GM23248 (cell line): ENCODE measurements at regions not wholly inside any gene's neighbourhood (a gene's known extent, or its start where the extent isn't known, plus 50 kb on each side); places are given as distances from the start of the nearest gene placed in this dataset.
"Not testable (repeated sequence)": the region's sequence is repeated elsewhere in the genome, so short reads cannot be mapped to it uniquely, and the experiment has no call there.

Experiments used
- EZH2 ChIP-seq: fragments of 200-600 bp; sonication (generic); IDR thresholded peaks from 2 replicates; pipeline ENCODE4 v1.6.1; 2018; ENCODE audit warnings: antibody characterized with exemption, mild to moderate bottlenecking; ENCODE audit not compliant: insufficient read depth, poor library complexity, severe bottlenecking
- EZH2phosphoT487 ChIP-seq: fragments of 200-600 bp; sonication (generic); IDR thresholded peaks from 2 replicates; pipeline ENCODE4 v1.6.1; 2018; ENCODE audit warnings: antibody characterized with exemption, moderate library complexity, mild to moderate bottlenecking, low read depth; ENCODE audit not compliant: insufficient read depth

DNA sequence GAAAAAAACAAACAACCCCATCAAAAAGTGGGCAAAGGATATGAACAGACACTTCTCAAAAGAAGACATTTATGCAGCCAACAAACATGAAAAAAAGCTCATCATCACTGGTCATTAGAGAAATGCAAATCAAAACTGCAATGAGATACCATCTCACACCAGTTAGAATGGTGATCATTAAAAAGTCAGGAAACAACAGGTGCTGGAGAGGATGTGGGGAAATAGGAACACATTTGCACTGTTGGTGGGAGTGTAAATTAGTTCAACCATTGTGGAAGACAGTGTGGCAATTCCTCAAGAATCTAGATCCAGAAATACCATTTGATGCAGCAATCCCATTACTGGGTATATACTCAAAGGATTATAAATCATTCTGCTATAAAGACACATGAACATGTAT, 85.5 kb upstream of the WSB1 start:
- TF ChIP-seq EZH2, EZH2phosphoT487: not testable (repeated sequence)
